ENCODE measurements at regions not wholly inside any gene's neighbourhood (a gene's known extent, or its start where the extent isn't known, plus 50 kb on each side); places are given as distances from the start of the nearest gene placed in this dataset.

DNA sequence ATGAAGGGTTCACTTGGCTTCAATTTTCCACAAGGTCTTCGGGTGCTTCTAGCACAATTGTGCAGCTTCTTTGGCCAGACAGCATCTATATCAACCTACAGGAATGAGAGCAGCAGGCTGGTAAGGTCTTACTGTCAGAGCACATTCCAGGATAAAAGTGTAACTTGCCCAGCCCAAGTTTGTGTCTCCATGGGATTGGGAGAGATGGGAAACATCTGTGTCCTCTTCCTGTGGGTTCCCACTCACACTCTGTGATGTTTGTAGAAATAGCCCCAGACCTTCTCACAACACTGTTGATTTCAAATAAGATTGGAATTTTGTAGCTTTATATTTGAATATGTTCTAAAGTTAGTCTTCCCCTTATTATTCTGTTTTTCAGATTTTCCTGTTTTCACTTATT lies 83.4 kb upstream of the RGS17 start:
- Histone ChIP-seq H3K4me1 (peaks cover 0 to 7% (median 0%) of the 10 kb centered on the region in 6 donors), H3K36me3 (no peaks in the 10 kb centered on the region), H3K27ac (no peak overlapping the region), H3K4me3 (no peak overlapping the region), H3K9me3 (peaks cover 0 to 2% (median 0%) of the 10 kb centered on the region in 8 donors), H3K27me3 (replicated peaks in 1 of 7) (no peaks in the 10 kb centered on the region)
- 25 to 71% (median 66%) methylated on average over 1 of the region's 1 CpG for WGBS, 5 donors
- DNase-seq: no peak
- TF ChIP-seq POLR2AphosphoS5 (IDR thresholded peaks at IDR 0.05) (no peak), POLR2A (IDR thresholded peaks at IDR 0.05) (no peak), CTCF (IDR thresholded peaks at IDR 0.05 in 8 of 11, conservative IDR thresholded peaks at IDR 0.05 in 3 of 11) (no peak)
- intact Hi-C loops (cut with DNase I; ENCODE audit: low total_unique reads): no loop called here

GRCh38 chr6:153210083-153210482 lies 79.0 kb upstream of the RGS17 start:
- WGBS, 5 donors: 2 to 5% (median 3%) methylated on average over 5 of the region's 5 CpGs

GRCh38 chr6:153208706-153209105 lies 77.6 kb upstream of the RGS17 start:
- H3K9me3 ChIP-seq: peaks cover 0 to 5% (median 0%) of the 10 kb centered on the region in 8 donors
- H3K36me3 ChIP-seq: no peaks in the 10 kb centered on the region
- peaks cover 0 to 7% (median 0%) of the 10 kb centered on the region in 6 donors for H3K4me1 ChIP-seq
- H3K27ac ChIP-seq: no peak overlapping the region
- WGBS, 5 donors: 66 to 88% (median 76%) methylated on average over 8 of the region's 8 CpGs
- H3K4me3 ChIP-seq: no peak overlapping the region
- TF ChIP-seq POLR2A (IDR thresholded peaks at IDR 0.05): no peak
- no peak for TF ChIP-seq POLR2AphosphoS5 (IDR thresholded peaks at IDR 0.05)
- TF ChIP-seq CTCF (IDR thresholded peaks at IDR 0.05 in 8 of 11, conservative IDR thresholded peaks at IDR 0.05 in 3 of 11): no peak
- intact Hi-C loops (cut with DNase I; ENCODE audit: low total_unique reads): no loop called here
- no peaks in the 10 kb centered on the region for H3K27me3 ChIP-seq (replicated peaks in 1 of 7)
- DNase-seq: no peak

More at GRCh38 chr6:153210083-153210482, 79.0 kb upstream of the RGS17 start:
- TF ChIP-seq CTCF (IDR thresholded peaks at IDR 0.05 in 8 of 11, conservative IDR thresholded peaks at IDR 0.05 in 3 of 11): no peak
- no peak for TF ChIP-seq POLR2AphosphoS5 (IDR thresholded peaks at IDR 0.05)
- H3K4me3 ChIP-seq: no peak overlapping the region
- no peaks in the 10 kb centered on the region for H3K36me3 ChIP-seq
- no peak overlapping the region for H3K27ac ChIP-seq
- intact Hi-C loops (cut with DNase I; ENCODE audit: low total_unique reads): no loop called here
- no peaks in the 10 kb centered on the region for H3K27me3 ChIP-seq (replicated peaks in 1 of 7)
- no peak for DNase-seq
- peaks cover 0 to 5% (median 0%) of the 10 kb centered on the region in 8 donors for H3K9me3 ChIP-seq
- H3K4me1 ChIP-seq: peaks cover 0 to 7% (median 0%) of the 10 kb centered on the region in 6 donors

- peaks cover 0 to 5% (median 0%) of the 10 kb centered on the region in 8 donors for H3K9me3 ChIP-seq
These were observed 76.5 kb upstream of the RGS17 start for GRCh38 chr6:153207617-153208016.

More at GRCh38 chr6:153207617-153208016, 76.5 kb upstream of the RGS17 start:
- DNase-seq: no peak
- Histone ChIP-seq H3K27me3 (replicated peaks in 1 of 7) (no peaks in the 10 kb centered on the region), H3K27ac (no peak overlapping the region), H3K36me3 (no peaks in the 10 kb centered on the region), H3K4me1 (peaks cover 0 to 7% (median 0%) of the 10 kb centered on the region in 6 donors), H3K4me3 (no peak overlapping the region)
- no peak for TF ChIP-seq POLR2AphosphoS5 (IDR thresholded peaks at IDR 0.05)
- no peak for TF ChIP-seq CTCF (IDR thresholded peaks at IDR 0.05 in 8 of 11, conservative IDR thresholded peaks at IDR 0.05 in 3 of 11)
- no peak for TF ChIP-seq POLR2A (IDR thresholded peaks at IDR 0.05)
- WGBS, 5 donors: 89 to 100% (median 95%) methylated on average over 1 of the region's 1 CpG
- intact Hi-C loops (cut with DNase I; ENCODE audit: low total_unique reads): no loop called here
